GM13976 (cell line): ENCODE measurements at regions not wholly inside any gene's neighbourhood (a gene's known extent, or its start where the extent isn't known, plus 50 kb on each side); places are given as distances from the start of the nearest gene placed in this dataset.

Experiments used
- DNase-seq: peaks from one replicate; pipeline ENCODE4 v3.0.0; 2012; ENCODE audit warnings: low spot score
- in situ Hi-C: fragments of 300-500 bp; cut with MboI; formaldehyde crosslinking; loops from one replicate; pipeline ENCODE4 v1.12.0; 2022; ENCODE audit warnings: low sequenced_read_pairs, mixed read lengths, inconsistent platforms; ENCODE audit not compliant: unreplicated experiment
- TF ChIP-seq, protein P1 (sequence below): IDR thresholded peaks from 2 replicates; pipeline ENCODE4 v1.5.1; 2012; ENCODE audit warnings: borderline replicate concordance, mild to moderate bottlenecking; ENCODE audit not compliant: insufficient read depth; ENCODE audit errors: extremely low read depth, missing control alignments, control extremely low read depth

DNA sequence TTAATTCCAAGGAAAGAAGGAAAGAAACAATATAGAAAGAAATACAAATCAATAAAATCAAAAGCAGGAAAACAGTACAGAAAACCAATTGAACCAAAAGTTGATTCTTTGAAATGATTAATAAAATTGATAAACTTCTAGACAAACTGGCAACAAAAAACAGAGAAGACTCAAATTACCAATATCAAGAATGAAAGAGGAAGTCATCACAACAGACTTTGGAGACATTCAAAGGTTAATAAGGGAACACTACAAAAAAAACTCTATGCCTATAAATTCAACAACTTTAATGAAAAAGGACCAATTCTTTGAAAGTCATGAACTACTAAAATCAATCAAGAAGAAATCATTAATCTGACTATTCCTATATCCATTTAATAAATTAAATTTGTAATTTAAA, 329.3 kb upstream of the NR5A2 start:
- TF ChIP-seq, protein P1, sequence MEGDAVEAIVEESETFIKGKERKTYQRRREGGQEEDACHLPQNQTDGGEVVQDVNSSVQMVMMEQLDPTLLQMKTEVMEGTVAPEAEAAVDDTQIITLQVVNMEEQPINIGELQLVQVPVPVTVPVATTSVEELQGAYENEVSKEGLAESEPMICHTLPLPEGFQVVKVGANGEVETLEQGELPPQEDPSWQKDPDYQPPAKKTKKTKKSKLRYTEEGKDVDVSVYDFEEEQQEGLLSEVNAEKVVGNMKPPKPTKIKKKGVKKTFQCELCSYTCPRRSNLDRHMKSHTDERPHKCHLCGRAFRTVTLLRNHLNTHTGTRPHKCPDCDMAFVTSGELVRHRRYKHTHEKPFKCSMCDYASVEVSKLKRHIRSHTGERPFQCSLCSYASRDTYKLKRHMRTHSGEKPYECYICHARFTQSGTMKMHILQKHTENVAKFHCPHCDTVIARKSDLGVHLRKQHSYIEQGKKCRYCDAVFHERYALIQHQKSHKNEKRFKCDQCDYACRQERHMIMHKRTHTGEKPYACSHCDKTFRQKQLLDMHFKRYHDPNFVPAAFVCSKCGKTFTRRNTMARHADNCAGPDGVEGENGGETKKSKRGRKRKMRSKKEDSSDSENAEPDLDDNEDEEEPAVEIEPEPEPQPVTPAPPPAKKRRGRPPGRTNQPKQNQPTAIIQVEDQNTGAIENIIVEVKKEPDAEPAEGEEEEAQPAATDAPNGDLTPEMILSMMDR = no peak
- DNase-seq = no peak
- in situ Hi-C loops = loop anchor here (10.0 kb wide), 1 partner anchor 797 kb away; no protein-coding TSS in a partner anchor

DNA sequence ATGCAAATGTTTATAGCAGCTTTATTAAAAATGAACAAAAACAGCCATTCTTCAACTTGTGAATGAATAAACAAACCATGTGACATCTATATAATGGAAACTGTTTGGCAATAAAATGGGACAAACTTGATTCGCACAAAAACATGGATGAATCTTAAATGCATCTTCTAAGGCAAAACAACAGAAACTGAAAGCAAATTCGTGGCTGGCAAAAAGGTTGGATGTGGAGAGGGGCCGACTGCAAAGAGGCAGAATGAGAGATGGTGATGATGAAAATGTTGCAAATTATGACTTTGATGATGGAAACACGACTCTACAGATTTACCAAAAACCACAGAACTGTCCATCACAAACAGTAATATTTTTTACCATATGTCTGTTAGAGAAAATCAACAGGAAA, 327.0 kb upstream of the NR5A2 start:
- DNase-seq = no peak
- TF ChIP-seq, protein P1 = no peak
- in situ Hi-C loops = no loop called here

DNA sequence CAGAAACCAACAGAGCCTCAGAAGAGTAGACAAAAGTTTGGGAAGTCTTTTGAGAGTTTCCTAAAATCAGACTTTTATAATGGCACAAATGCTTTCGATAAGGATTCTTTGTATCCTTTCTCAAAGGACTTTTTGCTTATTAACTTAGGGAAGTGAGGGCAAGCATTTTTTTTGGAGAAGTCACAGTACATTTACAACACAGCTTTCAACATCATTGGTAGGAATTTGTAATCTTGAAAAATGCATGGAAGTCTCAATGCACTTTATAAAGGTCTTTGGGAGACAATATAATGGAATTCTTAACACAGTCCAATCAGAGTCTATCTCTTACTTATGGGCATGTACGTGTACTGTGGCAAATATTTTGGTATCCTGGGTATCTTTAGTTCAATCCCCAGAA, 325.8 kb upstream of the NR5A2 start:
- in situ Hi-C loops = no loop called here
- TF ChIP-seq, protein P1 = no peak
- no peak for DNase-seq

DNA sequence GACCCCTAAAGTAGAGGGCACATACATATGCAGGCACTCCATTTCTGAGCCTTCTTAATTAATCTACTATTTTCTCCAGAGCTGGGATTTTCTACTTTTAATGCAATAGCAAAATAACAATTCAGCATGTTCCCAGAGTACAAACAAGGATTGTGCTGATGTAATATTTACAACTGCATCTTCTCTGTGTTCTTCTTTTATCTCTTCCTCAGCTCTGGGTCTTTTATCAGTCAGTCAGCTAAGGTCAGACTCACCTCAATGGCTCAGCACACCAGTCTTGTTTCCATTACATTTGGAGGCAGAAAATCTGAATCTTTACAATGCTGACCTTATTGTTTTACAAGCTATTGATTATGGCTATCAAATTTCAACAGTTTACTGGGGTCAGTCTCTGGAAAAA, 323.3 kb upstream of the NR5A2 start:
- in situ Hi-C loops = no loop called here
- TF ChIP-seq, protein P1 = no peak
- no peak for DNase-seq

GRCh38 chr1:199705825-199706224, 321.7 kb upstream of the NR5A2 start:
- no peak for DNase-seq
- TF ChIP-seq, protein P1 = no peak
- in situ Hi-C loops = no loop called here

DNA sequence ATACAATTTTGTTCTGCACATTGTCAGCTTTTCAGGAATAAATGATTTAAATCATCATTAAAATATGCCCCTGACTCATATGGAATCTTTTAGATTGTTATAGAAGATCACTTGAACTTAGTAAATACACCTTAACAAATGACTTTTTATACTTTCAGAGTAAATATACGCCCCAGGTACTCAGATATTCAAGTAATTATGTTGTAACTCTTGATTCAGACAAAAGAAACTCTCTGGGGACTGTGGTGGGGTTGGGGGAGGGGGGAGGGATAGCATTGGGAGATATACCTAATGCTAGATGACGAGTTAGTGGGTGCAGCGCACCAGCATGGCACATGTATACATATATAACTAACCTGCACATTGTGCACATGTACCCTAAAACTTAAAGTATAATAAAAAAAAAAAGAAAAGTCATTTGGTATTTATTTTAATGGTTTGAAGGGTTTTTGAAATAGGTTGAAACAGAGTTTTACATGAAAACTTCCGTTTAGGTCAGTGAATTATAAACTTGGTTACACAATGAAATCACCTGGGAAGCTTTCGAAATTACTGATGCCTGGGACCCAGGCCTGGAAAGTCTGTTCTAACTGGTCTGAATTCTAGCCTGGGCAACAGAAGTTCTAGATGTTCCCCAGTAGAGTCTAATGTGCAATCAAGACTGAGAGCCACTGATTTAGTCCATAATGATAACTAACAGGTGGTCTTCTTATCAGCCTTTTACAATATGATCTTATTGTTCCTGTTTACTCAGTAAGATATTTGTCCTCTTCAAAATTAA, 320.5 kb upstream of the NR5A2 start:
- in situ Hi-C loops = no loop called here
- TF ChIP-seq, protein P1 = no peak
- no peak for DNase-seq
